ENCODE measurements at regions not wholly inside any gene's neighbourhood (a gene's known extent, or its start where the extent isn't known, plus 50 kb on each side); places are given as distances from the start of the nearest gene placed in this dataset.

GRCh38 chr5:158601118-158601517 lies 498.6 kb downstream of the EBF1 start:
- BruUV-seq (replicated peaks) = no TSS peak
- Histone ChIP-seq H3K4me2 (ENCODE audit: low read length) (no peak overlapping the region), H3K4me3 (ENCODE audit: low read depth, low read length, poor library complexity, severe bottlenecking) (no peak overlapping the region), H3K4me1 (ENCODE audit: insufficient read depth, low read length, poor library complexity, severe bottlenecking) (peaks cover 18% of the 10 kb centered on the region), H3K79me2 (ENCODE audit: insufficient read depth, low read depth, low read length) (no peaks in the 10 kb centered on the region), H2AFZ (ENCODE audit: low read length) (0 out of 2 replicates have a peak overlapping the region, but pooled peaks have one; percentile 16), H3K36me3 (ENCODE audit: insufficient read depth, low read length) (no peaks in the 10 kb centered on the region), H3K9me3 (ENCODE audit: low read length) (peaks cover 17% of the 10 kb centered on the region), H3K27ac (ENCODE audit: low read depth, low read length, poor library complexity, severe bottlenecking) (no peak overlapping the region), H4K20me1 (ENCODE audit: insufficient read depth, low read length) (no peaks in the 10 kb centered on the region), H3K9me2 (ENCODE audit: insufficient read depth, low read length) (no peaks in the 10 kb centered on the region)
- intact Hi-C loops (cut with micrococcal nuclease; ENCODE audit: unreplicated experiment) = no loop called here
- TF ChIP-seq CTCF (conservative IDR thresholded peaks at IDR 0.05; ENCODE audit: low read length) (no peak), EZH2phosphoT487 (IDR thresholded peaks at IDR 0.05; ENCODE audit: borderline replicate concordance, low read depth, low read length) (no peak)
- CTCF ChIA-PET (ENCODE audit: unreplicated experiment) = no interaction called here
- POLR2A ChIA-PET = interaction anchor here (0.5 to 1.5 kb wide), 7 partner anchors 11 to 171 kb away, joined by 3 to 6 read pairs (median 4); no protein-coding TSS in a partner anchor
- no peak for DNase-seq (ENCODE audit: low spot score)

GRCh38 chr5:158600679-158601078 lies 499.0 kb downstream of the EBF1 start:
- H3K79me2 ChIP-seq (ENCODE audit: insufficient read depth, low read depth, low read length) = no peaks in the 10 kb centered on the region
- POLR2A ChIA-PET = interaction anchor here (0.5 to 1.5 kb wide), 7 partner anchors 11 to 171 kb away, joined by 3 to 6 read pairs (median 4); no protein-coding TSS in a partner anchor
- DNase-seq (ENCODE audit: low spot score) = no peak
- H3K36me3 ChIP-seq (ENCODE audit: insufficient read depth, low read length) = no peaks in the 10 kb centered on the region
- TF ChIP-seq EZH2phosphoT487 (IDR thresholded peaks at IDR 0.05; ENCODE audit: borderline replicate concordance, low read depth, low read length) (no peak), CTCF (conservative IDR thresholded peaks at IDR 0.05; ENCODE audit: low read length) (no peak)
- no TSS peak for BruUV-seq (replicated peaks)
- CTCF ChIA-PET (ENCODE audit: unreplicated experiment) = no interaction called here
- no peak overlapping the region for H3K4me3 ChIP-seq (ENCODE audit: low read depth, low read length, poor library complexity, severe bottlenecking)
- no peak overlapping the region for H2AFZ ChIP-seq (ENCODE audit: low read length)
- H3K9me3 ChIP-seq (ENCODE audit: low read length) = peaks cover 17% of the 10 kb centered on the region
- H3K4me2 ChIP-seq (ENCODE audit: low read length) = no peak overlapping the region
- intact Hi-C loops (cut with micrococcal nuclease; ENCODE audit: unreplicated experiment) = no loop called here
- H3K27ac ChIP-seq (ENCODE audit: low read depth, low read length, poor library complexity, severe bottlenecking) = no peak overlapping the region
- no peaks in the 10 kb centered on the region for H3K9me2 ChIP-seq (ENCODE audit: insufficient read depth, low read length)
- no peaks in the 10 kb centered on the region for H4K20me1 ChIP-seq (ENCODE audit: insufficient read depth, low read length)
- peaks cover 18% of the 10 kb centered on the region for H3K4me1 ChIP-seq (ENCODE audit: insufficient read depth, low read length, poor library complexity, severe bottlenecking)

- Histone ChIP-seq H4K20me1 (ENCODE audit: insufficient read depth, low read length) (no peaks in the 10 kb centered on the region), H3K4me1 (ENCODE audit: insufficient read depth, low read length, poor library complexity, severe bottlenecking) (peaks cover 18% of the 10 kb centered on the region), H3K9me3 (ENCODE audit: low read length) (peaks cover 17% of the 10 kb centered on the region), H3K79me2 (ENCODE audit: insufficient read depth, low read depth, low read length) (no peaks in the 10 kb centered on the region), H3K9me2 (ENCODE audit: insufficient read depth, low read length) (no peaks in the 10 kb centered on the region), H3K27ac (ENCODE audit: low read depth, low read length, poor library complexity, severe bottlenecking) (no peak overlapping the region), H3K4me3 (ENCODE audit: low read depth, low read length, poor library complexity, severe bottlenecking) (no peak overlapping the region), H3K4me2 (ENCODE audit: low read length) (no peak overlapping the region), H2AFZ (ENCODE audit: low read length) (no peak overlapping the region; the same call in 1 of the 2 replicates), H3K36me3 (ENCODE audit: insufficient read depth, low read length) (no peaks in the 10 kb centered on the region)
- intact Hi-C loops (cut with micrococcal nuclease; ENCODE audit: unreplicated experiment) = loop anchor here (5.0 kb wide), 1 partner anchor 78 kb away; no protein-coding TSS in a partner anchor
- peak; percentile 34 for DNase-seq (ENCODE audit: low spot score)
- no TSS peak for BruUV-seq (replicated peaks)
- ChIA-PET CTCF (ENCODE audit: unreplicated experiment) (interaction anchor here (0.6 kb wide), 1 partner anchor 41 kb away, joined by 3 read pairs; no protein-coding TSS in a partner anchor), POLR2A (interaction anchor here (0.6 to 1.9 kb wide), 4 partner anchors 9 to 370 kb away, joined by 3 to 8 read pairs (median 5); no protein-coding TSS in a partner anchor)
- TF ChIP-seq EZH2phosphoT487 (IDR thresholded peaks at IDR 0.05; ENCODE audit: borderline replicate concordance, low read depth, low read length) = no peak
- TF ChIP-seq CTCF (conservative IDR thresholded peaks at IDR 0.05; ENCODE audit: low read length) = no peak
Observed at GRCh38 chr5:158599157-158599556, 500.6 kb downstream of the EBF1 start.
